Bone marrow (tissue), 2 donors: ENCODE measurements at regions not wholly inside any gene's neighbourhood (a gene's known extent, or its start where the extent isn't known, plus 50 kb on each side); places are given as distances from the start of the nearest gene placed in this dataset.
"Not testable (repeated sequence)": the region's sequence is repeated elsewhere in the genome, so short reads cannot be mapped to it uniquely, and the experiment has no call there.

ENCODE experiments used
- DNase-seq, 2 donors: peaks; one replicate each; lab custom pipeline; 2025; lab: John Stamatoyannopoulos, UW

- DNase-seq = not testable (repeated sequence)
Measured at GRCh38 chr2:90224767-90225166, 1533.3 kb downstream of the RPIA start.

DNA sequence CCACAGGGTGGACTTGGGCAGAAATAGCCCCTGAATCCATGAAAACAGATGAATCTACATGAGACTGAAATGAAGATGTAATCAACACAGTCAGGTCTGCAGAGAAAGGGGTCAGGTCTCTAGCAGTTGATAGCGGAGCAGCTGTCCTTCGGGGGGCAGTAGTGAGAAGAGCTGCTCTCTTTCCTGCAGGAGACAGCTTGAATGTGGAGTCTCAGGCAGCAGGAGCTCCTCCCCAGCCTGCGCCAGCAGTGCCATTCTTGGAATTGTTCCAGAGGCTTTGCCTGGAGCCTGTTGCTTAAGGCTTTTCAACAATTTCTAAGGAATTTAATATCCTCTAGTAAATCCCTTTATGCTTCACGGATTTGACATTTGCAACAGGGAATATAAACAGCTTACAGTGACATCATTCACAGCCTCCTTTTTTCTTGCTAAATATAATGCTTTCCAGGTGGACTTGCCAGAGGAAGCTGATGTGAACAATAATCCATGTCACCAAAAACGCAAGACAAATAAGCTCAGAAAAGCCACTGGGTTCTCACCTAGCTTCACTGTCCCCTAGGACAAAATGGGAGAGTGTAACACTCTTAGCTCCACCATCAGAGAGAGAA is 1535.1 kb downstream of the RPIA start:
- DNase-seq = not testable (repeated sequence)

DNA sequence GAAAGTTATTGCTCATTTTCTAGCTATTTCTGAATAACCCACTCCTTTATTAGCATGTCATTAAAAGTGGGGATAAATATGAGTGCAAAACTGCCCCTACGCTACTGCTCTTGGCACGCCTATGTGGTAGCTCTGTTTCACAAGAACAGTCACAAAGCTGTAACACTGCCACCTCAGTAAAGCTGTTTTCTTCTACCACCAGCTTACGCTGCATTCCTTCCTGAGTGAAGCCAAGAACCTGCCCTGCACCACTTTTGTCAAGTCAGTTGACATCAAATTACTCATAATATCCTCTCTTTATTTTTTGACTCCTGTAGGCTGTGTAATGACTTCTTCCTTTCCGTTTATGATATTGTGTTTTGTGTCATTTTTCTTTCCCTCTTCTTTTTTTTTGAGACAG is 1539.7 kb downstream of the RPIA start:
- DNase-seq = not testable (repeated sequence)

DNA sequence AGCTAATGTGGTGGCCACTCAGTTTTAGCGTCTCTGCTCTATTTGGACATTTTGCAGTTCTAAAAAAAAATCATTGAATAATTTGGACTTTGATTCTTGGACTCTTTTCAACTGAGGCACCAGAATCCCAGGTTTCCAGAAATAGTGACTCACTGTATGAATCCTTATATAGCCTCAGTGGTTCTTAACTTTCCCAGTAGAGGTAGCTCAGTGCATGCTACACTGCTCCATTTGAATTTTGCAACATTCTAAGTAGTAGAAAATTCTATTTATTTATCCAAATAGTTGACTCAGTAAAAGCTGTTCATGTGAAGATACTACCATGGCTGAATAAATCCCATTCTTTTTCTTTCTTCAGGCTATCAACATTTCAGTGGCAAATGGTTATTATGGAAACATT is 1544.0 kb downstream of the RPIA start:
- DNase-seq = not testable (repeated sequence)

GRCh38 chr2:90237923-90238361 is 1546.5 kb downstream of the RPIA start:
- not testable (repeated sequence) for DNase-seq

DNA sequence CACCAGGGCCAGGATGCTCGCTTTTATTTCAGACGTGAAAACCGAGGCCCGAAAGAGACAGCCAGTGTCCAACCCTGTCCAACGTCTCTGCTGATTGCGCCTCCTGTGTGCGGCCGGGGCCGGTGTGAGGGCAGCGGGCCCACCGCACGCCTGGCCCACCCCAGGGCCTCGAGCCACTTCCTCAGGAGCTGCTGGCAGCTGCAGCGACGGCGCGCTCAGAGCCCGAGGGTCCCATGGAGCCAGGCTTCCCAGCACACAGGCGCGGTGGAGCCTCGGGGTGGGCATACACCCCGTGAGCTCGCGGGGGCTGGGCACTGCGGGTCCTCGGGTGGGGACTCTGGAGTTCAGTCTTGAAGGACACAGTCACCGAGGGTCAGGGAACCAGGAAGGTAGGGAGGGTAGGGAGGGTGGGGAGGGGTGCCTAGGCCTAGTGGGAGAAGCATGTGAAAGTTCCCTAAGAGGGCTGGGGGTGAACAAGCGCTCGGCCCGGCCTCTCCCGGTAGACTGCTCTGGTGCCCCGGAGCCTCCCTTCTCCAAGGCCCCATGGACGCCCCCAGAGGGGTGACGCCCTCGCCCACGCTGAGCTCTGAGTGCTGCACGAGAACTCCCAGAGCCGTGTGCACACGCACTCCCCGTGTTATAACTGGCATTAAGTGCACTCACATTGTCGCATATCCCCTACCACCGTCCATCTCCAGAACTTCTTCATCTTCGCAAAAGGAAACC is 1547.2 kb downstream of the RPIA start:
- DNase-seq = not testable (repeated sequence)

DNA sequence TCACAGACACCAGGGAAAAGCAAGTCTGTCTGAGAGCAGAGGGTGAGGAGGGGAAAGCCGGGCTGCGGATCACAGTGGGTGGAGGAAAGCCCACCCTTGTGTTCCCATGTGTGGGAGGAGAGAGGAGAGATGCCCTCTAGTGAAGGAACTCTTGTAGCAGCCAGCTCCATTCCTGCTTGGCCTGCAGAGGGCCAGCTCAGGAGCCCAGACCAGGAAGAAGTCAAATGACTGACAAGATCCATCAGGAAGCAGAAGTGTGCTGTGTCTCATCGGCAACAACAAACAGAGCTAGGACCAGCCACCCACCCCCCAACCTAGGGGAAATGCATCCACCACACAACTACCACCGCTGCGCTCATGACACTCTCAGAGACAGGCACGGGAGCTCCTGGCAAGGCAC is 1548.3 kb downstream of the RPIA start:
- DNase-seq = not testable (repeated sequence)

DNA sequence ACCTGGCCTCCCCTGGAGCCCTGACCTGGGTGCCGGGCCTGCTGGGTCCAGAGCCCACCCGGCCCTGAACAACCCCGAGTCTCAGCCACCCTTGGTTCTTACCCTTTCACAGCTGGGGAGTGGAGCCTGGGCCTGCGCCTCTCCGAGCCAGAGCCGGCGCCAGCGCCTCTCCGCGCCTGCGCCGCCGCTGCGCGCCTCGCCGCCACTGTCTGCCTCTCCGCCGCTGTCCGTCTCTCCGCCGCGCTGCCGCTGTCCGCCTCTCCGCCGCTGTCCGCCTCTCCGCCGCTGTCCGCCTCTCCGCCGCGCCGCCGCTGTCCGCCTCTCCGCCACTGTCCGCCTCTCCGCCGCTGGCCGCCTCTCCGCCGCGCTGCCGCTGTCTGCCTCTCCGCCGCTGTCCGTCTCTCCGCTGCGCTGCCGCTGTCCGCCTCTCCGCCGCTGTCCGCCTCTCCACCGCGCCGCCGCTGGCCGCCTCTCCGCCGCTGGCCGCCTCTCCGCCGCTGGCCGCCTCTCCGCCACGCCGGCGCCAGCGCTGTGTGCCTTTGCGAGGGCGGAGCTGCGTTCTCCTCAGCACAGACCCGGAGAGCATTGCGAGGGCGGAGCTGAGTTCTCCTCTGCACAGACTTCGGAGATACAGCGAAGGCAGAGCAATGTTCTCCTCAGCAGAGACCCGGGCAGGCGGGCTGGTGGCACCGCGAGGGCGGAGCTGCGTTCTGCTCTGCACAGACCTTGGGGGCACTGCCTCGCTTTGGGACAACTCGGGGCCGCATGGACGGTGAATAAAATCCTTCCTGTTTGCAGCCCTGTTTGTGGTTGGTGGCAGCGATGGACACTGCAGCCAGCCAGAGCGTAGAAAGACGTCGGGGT is 1553.7 kb downstream of the RPIA start:
- DNase-seq = not testable (repeated sequence)

DNA sequence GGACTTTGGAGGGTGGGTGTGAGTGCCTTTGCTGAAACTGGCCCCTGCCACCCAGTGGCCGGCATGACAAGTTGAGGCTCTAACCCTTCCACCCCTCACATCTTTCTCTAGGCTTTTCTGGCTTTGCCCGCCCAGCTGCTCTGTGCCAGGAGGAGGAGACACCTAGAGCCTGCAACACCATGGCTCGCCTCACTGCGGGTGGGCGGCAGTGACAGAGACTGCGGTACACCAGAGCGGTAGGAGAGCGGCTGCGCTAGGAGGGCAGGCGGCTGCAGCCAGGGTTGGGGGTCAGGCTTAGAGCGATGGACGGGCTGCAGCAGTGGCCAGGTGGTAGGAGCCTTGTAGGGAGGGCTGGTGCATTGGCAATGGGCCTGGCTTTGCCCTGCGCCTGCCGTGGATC is 1556.9 kb downstream of the RPIA start:
- not testable (repeated sequence) for DNase-seq

DNA sequence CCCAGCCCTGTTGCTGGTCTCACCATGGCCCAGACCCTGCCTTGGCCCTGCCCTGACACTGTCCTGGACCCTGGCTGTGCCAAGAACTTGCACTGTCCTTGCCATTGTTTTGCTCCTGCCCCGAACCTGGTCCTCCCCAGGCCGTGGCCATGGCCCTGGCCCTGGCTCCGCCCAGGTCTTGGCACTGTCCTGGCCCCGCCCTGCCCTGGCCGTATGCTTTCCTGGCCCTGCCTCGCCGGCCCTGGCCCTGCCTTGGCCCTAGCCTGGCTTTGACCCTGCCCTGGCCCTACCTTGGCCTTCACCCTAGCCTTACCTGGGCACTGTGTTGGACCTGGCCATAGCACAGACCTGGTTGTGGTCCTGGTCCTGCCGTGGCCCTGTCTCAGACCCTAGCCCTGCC is 1558.9 kb downstream of the RPIA start:
- not testable (repeated sequence) for DNase-seq

GRCh38 chr2:90251576-90251975 is 1560.1 kb downstream of the RPIA start:
- DNase-seq = not testable (repeated sequence)

DNA sequence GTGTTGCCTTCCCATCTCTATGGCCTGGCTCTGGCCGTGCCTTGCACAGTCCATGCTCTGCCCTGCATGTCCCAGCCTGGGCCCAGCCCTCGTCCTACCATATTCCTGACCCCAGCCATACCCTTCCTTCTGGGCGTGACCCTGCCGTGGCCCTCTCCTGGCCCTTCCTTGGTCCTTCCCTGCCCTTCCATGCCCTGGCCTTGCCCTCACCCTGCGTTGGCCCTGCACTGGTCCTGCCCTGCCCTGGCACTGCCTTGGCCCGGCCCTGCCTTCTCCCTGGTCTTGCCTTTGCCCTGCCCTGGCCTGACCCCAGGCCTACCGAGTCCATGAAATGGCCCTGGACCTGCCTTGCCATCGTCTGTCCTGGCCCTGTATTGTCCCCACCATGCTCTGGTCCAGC is 1561.8 kb downstream of the RPIA start:
- not testable (repeated sequence) for DNase-seq

DNA sequence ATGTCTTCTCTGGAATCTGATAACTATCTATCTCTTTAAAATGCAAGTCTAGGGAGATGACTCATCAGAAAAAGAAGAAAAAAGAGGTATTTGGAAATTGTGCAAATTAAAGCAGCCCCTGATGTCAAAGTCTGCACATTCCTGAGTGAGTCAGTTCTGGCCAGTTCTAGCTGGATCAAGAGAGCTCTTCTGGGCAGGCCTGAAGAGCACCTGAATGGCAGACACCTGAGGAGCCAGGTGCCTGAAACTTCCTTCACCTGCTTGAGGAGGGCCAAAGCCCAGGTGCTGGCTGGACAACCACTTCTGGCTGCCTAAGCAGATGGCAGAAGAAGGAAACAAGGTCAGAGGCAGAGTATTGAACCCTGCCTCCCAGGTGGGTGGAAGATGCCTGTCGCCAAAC is 1575.4 kb downstream of the RPIA start:
- DNase-seq = not testable (repeated sequence)

- DNase-seq = not testable (repeated sequence)
Measured at GRCh38 chr2:90287751-90288150, 1596.3 kb downstream of the RPIA start.

DNA sequence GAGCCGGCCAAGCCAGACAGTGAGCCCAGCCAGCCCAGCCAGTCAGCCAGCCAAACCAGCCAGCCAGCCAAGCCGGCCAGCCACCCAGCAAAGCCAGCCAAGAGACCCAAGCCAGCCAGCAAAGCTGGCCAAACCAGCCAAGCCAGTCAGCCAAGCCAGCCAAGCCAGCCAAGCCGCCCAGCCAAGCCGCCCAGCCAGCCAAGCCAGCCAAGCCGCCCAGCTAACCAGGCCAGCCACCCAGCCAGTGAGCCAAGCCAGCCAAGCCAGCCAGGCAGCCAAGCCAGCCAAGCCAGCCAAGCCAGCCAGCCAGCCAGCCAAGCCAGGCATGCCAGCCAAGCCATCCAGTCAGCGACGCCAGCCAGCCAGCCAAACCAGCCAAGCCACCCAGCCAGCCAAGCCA is 1596.9 kb downstream of the RPIA start:
- DNase-seq = not testable (repeated sequence)

GRCh38 chr2:90289291-90289980 is 1598.0 kb downstream of the RPIA start:
- DNase-seq = not testable (repeated sequence)

DNA sequence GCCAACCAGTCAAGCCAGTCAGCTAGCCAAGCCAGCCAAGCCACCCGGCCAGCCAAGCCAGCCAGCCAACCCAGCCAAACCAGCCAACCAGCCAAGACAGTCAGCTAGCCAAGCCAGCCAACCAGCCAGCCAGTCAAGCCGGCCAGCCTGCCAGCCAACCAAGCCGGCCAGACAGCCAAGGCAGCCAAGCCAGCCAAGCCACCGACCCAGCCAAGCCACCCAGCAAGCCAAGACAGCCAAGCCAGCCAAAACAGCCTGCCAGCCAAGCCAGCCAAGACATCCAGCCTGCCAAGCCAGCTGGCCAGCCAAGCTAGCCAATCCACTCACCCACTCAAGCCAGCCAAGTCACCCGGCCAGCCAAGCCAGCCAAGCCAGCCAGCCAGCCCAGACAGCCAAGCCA is 1599.2 kb downstream of the RPIA start:
- not testable (repeated sequence) for DNase-seq

DNA sequence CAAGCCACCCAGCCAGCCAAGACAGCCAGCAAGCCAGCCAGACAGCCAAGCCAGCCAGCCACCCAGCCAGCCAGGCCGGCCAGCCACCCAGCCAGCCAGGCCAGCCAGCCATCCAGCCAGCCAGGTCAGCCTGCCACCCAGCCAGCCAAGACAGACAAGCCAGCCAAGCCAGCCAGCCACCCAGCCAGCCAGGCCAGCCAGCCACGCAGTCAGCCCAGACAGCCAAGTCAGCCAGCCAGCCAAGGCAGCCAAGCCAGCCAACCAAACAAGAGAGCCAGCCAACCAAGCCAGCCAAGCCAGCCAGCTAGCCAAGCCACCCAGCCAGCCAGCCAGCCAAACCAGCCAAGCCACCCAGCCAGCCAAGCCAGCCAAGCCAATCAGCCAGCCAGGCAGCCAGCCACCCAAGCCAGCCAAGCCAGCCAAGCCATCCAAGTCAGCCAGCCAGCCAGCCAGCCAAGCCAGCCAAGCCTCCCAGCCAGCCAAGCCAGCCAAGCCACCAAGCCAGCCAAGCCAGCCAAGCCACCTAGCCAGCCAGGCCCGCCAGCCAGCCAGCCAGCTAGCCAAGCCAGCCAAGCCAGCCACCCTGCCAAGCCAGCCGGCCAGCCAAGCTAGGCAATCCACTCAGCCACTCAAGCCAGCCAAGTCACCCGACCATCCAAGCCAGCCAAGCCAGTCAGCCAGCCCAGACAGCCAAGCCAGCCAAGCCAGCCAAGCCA is 1599.9 kb downstream of the RPIA start:
- DNase-seq = not testable (repeated sequence)

DNA sequence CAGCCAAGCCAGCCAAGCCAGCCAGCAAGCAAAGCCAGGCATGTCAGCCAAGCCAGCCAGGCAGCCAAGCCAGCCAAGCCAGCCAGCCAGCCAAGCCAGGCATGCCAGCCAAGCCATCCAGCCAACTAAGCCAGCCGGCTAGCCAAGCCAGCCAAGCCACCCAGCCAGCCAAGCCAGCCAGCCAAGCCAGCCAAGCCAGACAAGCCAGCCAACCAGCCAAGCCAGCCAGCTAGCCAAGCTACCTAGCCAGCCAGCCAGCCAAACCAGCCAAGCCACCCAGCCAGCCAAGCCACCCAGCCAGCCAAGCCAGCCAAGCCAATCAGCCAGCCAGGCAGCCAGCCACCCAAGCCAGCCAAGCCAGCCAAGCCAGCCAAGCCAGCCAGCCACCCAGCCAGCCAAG is 1600.5 kb downstream of the RPIA start:
- DNase-seq = not testable (repeated sequence)

DNA sequence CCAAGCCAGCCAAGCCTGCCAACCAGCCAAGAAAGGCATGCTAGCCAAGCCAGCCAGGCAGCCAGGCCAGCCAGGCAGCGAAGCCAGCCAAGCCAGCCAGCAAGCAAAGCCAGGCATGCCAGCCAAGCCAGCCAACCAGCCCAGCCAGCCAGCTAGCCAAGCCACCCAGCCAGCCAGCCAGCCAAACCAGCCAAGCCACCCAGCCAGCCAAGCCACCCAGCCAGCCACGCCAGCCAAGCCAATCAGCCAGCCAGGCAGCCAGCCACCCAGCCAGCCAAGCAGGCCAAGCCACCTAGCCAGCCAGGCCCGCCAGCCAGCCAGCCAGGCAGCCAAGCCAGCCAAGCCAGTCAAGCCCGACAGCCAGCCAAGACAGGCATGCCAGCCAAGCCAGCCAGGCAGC is 1601.0 kb downstream of the RPIA start:
- DNase-seq = not testable (repeated sequence)

GRCh38 chr2:90293224-90293623 is 1601.8 kb downstream of the RPIA start:
- DNase-seq = not testable (repeated sequence)
